Activated naive CD8-positive, alpha-beta T cell (primary cell): ENCODE measurements at regions not wholly inside any gene's neighbourhood (a gene's known extent, or its start where the extent isn't known, plus 50 kb on each side); places are given as distances from the start of the nearest gene placed in this dataset.

Experiments used
- H3K27ac Mint-ChIP-seq: one replicate; pipeline ENCODE4 v1.8.0; 2021; ENCODE audit warnings: mixed read lengths
- H3K27me3 Mint-ChIP-seq: one replicate; pipeline ENCODE4 v1.8.0; 2021; ENCODE audit warnings: mixed read lengths
- H3K36me3 Mint-ChIP-seq: one replicate; pipeline ENCODE4 v1.8.0; 2021; ENCODE audit warnings: mixed read lengths
- H3K4me1 Mint-ChIP-seq: one replicate; pipeline ENCODE4 v1.8.0; 2021; ENCODE audit warnings: low read depth, mixed read lengths
- H3K4me3 Mint-ChIP-seq: one replicate; pipeline ENCODE4 v1.8.0; 2021; ENCODE audit warnings: mild to moderate bottlenecking, mixed read lengths
- H3K9me3 Mint-ChIP-seq: one replicate; pipeline ENCODE4 v1.8.0; 2021; ENCODE audit warnings: low read depth, mixed read lengths

- Mint-ChIP-seq H3K4me3 (no peak overlapping the region), H3K36me3 (no peaks in the 10 kb centered on the region), H3K27ac (no peak overlapping the region), H3K9me3 (no peaks in the 10 kb centered on the region), H3K4me1 (no peaks in the 10 kb centered on the region), H3K27me3 (peaks cover 11% of the 10 kb centered on the region)
Measured at GRCh38 chr12:94749890-94750289, 99.5 kb upstream of the TMCC3 start.

GRCh38 chr12:94749455-94749854 lies 99.1 kb upstream of the TMCC3 start:
- Mint-ChIP-seq H3K27ac (no peak overlapping the region), H3K27me3 (peaks cover 11% of the 10 kb centered on the region), H3K4me3 (no peak overlapping the region), H3K9me3 (no peaks in the 10 kb centered on the region), H3K36me3 (no peaks in the 10 kb centered on the region), H3K4me1 (no peaks in the 10 kb centered on the region)

GRCh38 chr12:94748726-94749421 lies 98.5 kb upstream of the TMCC3 start:
- no peaks in the 10 kb centered on the region for H3K9me3 Mint-ChIP-seq
- H3K36me3 Mint-ChIP-seq = no peaks in the 10 kb centered on the region
- H3K4me1 Mint-ChIP-seq = no peaks in the 10 kb centered on the region
- peaks cover 11% of the 10 kb centered on the region for H3K27me3 Mint-ChIP-seq
- no peak overlapping the region for H3K27ac Mint-ChIP-seq
- no peak overlapping the region for H3K4me3 Mint-ChIP-seq

- Mint-ChIP-seq H3K4me1 (no peaks in the 10 kb centered on the region), H3K4me3 (no peak overlapping the region), H3K36me3 (no peaks in the 10 kb centered on the region), H3K9me3 (no peaks in the 10 kb centered on the region), H3K27ac (no peak overlapping the region), H3K27me3 (peaks cover 2% of the 10 kb centered on the region)
Measured at GRCh38 chr12:94745562-94745961, 95.2 kb upstream of the TMCC3 start.

GRCh38 chr12:94743174-94743573 lies 92.8 kb upstream of the TMCC3 start:
- H3K4me1 Mint-ChIP-seq = no peaks in the 10 kb centered on the region
- no peak overlapping the region for H3K4me3 Mint-ChIP-seq
- no peak overlapping the region for H3K27ac Mint-ChIP-seq
- peaks cover 7% of the 10 kb centered on the region for H3K27me3 Mint-ChIP-seq
- no peaks in the 10 kb centered on the region for H3K36me3 Mint-ChIP-seq
- H3K9me3 Mint-ChIP-seq = no peaks in the 10 kb centered on the region

- no peaks in the 10 kb centered on the region for H3K36me3 Mint-ChIP-seq
- no peak overlapping the region for H3K4me3 Mint-ChIP-seq
- H3K4me1 Mint-ChIP-seq = no peaks in the 10 kb centered on the region
- no peaks in the 10 kb centered on the region for H3K9me3 Mint-ChIP-seq
- peaks cover 7% of the 10 kb centered on the region for H3K27me3 Mint-ChIP-seq
- H3K27ac Mint-ChIP-seq = no peak overlapping the region
Measured at GRCh38 chr12:94740601-94741362, 90.4 kb upstream of the TMCC3 start.

GRCh38 chr12:94736820-94737219 lies 86.5 kb upstream of the TMCC3 start:
- no peak overlapping the region for H3K4me3 Mint-ChIP-seq
- H3K27me3 Mint-ChIP-seq = peaks cover 9% of the 10 kb centered on the region
- H3K27ac Mint-ChIP-seq = no peak overlapping the region
- H3K4me1 Mint-ChIP-seq = no peaks in the 10 kb centered on the region
- no peaks in the 10 kb centered on the region for H3K36me3 Mint-ChIP-seq
- H3K9me3 Mint-ChIP-seq = no peaks in the 10 kb centered on the region

GRCh38 chr12:94736004-94736403 lies 85.6 kb upstream of the TMCC3 start:
- peaks cover 9% of the 10 kb centered on the region for H3K27me3 Mint-ChIP-seq
- H3K4me3 Mint-ChIP-seq = no peak overlapping the region

GRCh38 chr12:94733727-94734126 lies 83.4 kb upstream of the TMCC3 start:
- Mint-ChIP-seq H3K4me1 (no peaks in the 10 kb centered on the region), H3K4me3 (no peak overlapping the region), H3K9me3 (no peaks in the 10 kb centered on the region), H3K36me3 (no peaks in the 10 kb centered on the region), H3K27ac (no peak overlapping the region), H3K27me3 (peaks cover 3% of the 10 kb centered on the region)

More at GRCh38 chr12:94736004-94736403, 85.6 kb upstream of the TMCC3 start:
- no peaks in the 10 kb centered on the region for H3K9me3 Mint-ChIP-seq
- no peaks in the 10 kb centered on the region for H3K4me1 Mint-ChIP-seq
- no peaks in the 10 kb centered on the region for H3K36me3 Mint-ChIP-seq
- no peak overlapping the region for H3K27ac Mint-ChIP-seq

- peaks cover 6% of the 10 kb centered on the region for H3K27me3 Mint-ChIP-seq
- H3K4me3 Mint-ChIP-seq = no peak overlapping the region
- H3K36me3 Mint-ChIP-seq = no peaks in the 10 kb centered on the region
- H3K9me3 Mint-ChIP-seq = no peaks in the 10 kb centered on the region
- no peaks in the 10 kb centered on the region for H3K4me1 Mint-ChIP-seq
- H3K27ac Mint-ChIP-seq = no peak overlapping the region
Measured at GRCh38 chr12:94732367-94732990, 82.1 kb upstream of the TMCC3 start.

GRCh38 chr12:94731733-94732360 lies 81.5 kb upstream of the TMCC3 start:
- no peaks in the 10 kb centered on the region for H3K4me1 Mint-ChIP-seq
- no peak overlapping the region for H3K4me3 Mint-ChIP-seq
- H3K27me3 Mint-ChIP-seq = peaks cover 9% of the 10 kb centered on the region
- no peaks in the 10 kb centered on the region for H3K36me3 Mint-ChIP-seq
- H3K27ac Mint-ChIP-seq = no peak overlapping the region
- H3K9me3 Mint-ChIP-seq = no peaks in the 10 kb centered on the region

- Mint-ChIP-seq H3K9me3 (no peaks in the 10 kb centered on the region), H3K4me3 (no peak overlapping the region), H3K27me3 (peaks cover 9% of the 10 kb centered on the region), H3K4me1 (no peaks in the 10 kb centered on the region), H3K27ac (no peak overlapping the region), H3K36me3 (no peaks in the 10 kb centered on the region)
Measured at GRCh38 chr12:94730847-94731246, 80.5 kb upstream of the TMCC3 start.

GRCh38 chr12:94726236-94726835 lies 76.0 kb upstream of the TMCC3 start:
- no peak overlapping the region for H3K27ac Mint-ChIP-seq

GRCh38 chr12:94725375-94726168 lies 75.2 kb upstream of the TMCC3 start:
- H3K9me3 Mint-ChIP-seq = no peaks in the 10 kb centered on the region
- H3K27me3 Mint-ChIP-seq = peaks cover 8% of the 10 kb centered on the region
- H3K36me3 Mint-ChIP-seq = no peaks in the 10 kb centered on the region
- H3K4me1 Mint-ChIP-seq = no peaks in the 10 kb centered on the region
- no peak overlapping the region for H3K27ac Mint-ChIP-seq
- no peak overlapping the region for H3K4me3 Mint-ChIP-seq

More at GRCh38 chr12:94726236-94726835, 76.0 kb upstream of the TMCC3 start:
- H3K27me3 Mint-ChIP-seq = peaks cover 8% of the 10 kb centered on the region
- H3K36me3 Mint-ChIP-seq = no peaks in the 10 kb centered on the region
- no peak overlapping the region for H3K4me3 Mint-ChIP-seq
- no peaks in the 10 kb centered on the region for H3K9me3 Mint-ChIP-seq
- no peaks in the 10 kb centered on the region for H3K4me1 Mint-ChIP-seq
